B cell (primary cell): ENCODE measurements at regions not wholly inside any gene's neighbourhood (a gene's known extent, or its start where the extent isn't known, plus 50 kb on each side); places are given as distances from the start of the nearest gene placed in this dataset.

ENCODE experiments used
- ATAC-seq: fragments of 200-7000 bp; cut with Tn5 transposase; one replicate; pipeline ENCODE4 v1.10.0; 2021; ENCODE audit warnings: low read depth, mild to moderate bottlenecking, moderate number of reproducible peaks, moderate library complexity
- CTCF ChIA-PET: fragments of 350-600 bp; sonication (Branson Sonifier 250); formaldehyde crosslinking; loops from one replicate; lab custom pipeline; 2021; ENCODE audit warnings: antibody characterized with exemption, inconsistent platforms; lab: Charles Lee
- POLR2A ChIA-PET: fragments of 350-600 bp; sonication (Branson Sonifier 250); formaldehyde crosslinking; loops from one replicate; lab custom pipeline; 2021; ENCODE audit warnings: antibody characterized with exemption; lab: Charles Lee
- DNase-seq: peaks from one replicate; pipeline ENCODE4 v3.0.0; 2013
- H2AFZ ChIP-seq: 2 replicates; pipeline ENCODE4 v1.6.1; 2012; ENCODE audit warnings: mild to moderate bottlenecking, low read depth, low read length; ENCODE audit not compliant: insufficient read depth, poor library complexity, severe bottlenecking
- H3K27ac ChIP-seq, 2 donors: 1 replicate in 1 of 2; 2 replicates in 1 of 2; pipeline ENCODE4 v1.5.1; 2012 to 2013; ENCODE audit warnings: low read length in 2 of 2, mild to moderate bottlenecking in 2 of 2, moderate library complexity in 1 of 2
- H3K27me3 ChIP-seq, 4 experiments: fragments of 200-600 bp in 1 of 4; sonication (generic) in 1 of 4; replicated peaks in 1 of 4; 1 replicate in 2 of 4; 2 replicates in 2 of 4; pipeline versions ENCODE4 v1.6.1 to v1.7.0; 2013 to 2016; ENCODE audit warnings: low read length in 3 of 4, mild to moderate bottlenecking in 2 of 4, mixed read lengths in 1 of 4, moderate library complexity in 1 of 4; ENCODE audit not compliant: insufficient read depth in 4 of 4, control insufficient read depth in 3 of 4; ENCODE audit errors: control extremely low read depth in 1 of 4
- H3K36me3 ChIP-seq, 2 experiments: replicated peaks in 1 of 2; 1 replicate in 1 of 2; 2 replicates in 1 of 2; pipeline versions ENCODE4 v1.6.1 to v1.7.1; 2013; ENCODE audit warnings: low read length in 1 of 2; ENCODE audit not compliant: insufficient read depth in 2 of 2, control insufficient read depth in 1 of 2; ENCODE audit errors: control extremely low read depth in 1 of 2, extremely low read depth in 1 of 2
- H3K4me1 ChIP-seq, 2 donors: fragments of 200-600 bp in 1 of 2; sonication (generic) in 1 of 2; 1 replicate in 1 of 2; 2 replicates in 1 of 2; pipeline versions ENCODE4 v1.5.1 to v1.6.1; 2013 to 2017; ENCODE audit warnings: low read length in 2 of 2; ENCODE audit not compliant: control insufficient read depth in 2 of 2, insufficient read depth in 2 of 2
- H3K4me2 ChIP-seq: replicated peaks from 2 replicates; pipeline ENCODE3; 2012; ENCODE audit warnings: mild to moderate bottlenecking, low read depth, low read length; ENCODE audit not compliant: poor library complexity, severe bottlenecking
- H3K4me3 ChIP-seq, 5 experiments: fragments of 200-600 bp in 1 of 5; sonication (generic) in 1 of 5; 1 replicate in 3 of 5; 2 replicates in 2 of 5; pipeline versions ENCODE4 v1.5.1 to v1.7.0; 2011 to 2016; ENCODE audit warnings: low read length in 4 of 5, mild to moderate bottlenecking in 4 of 5, low read depth in 2 of 5, control low read depth in 1 of 5, moderate library complexity in 1 of 5; ENCODE audit not compliant: insufficient read depth in 1 of 5; ENCODE audit errors: control extremely low read depth in 1 of 5, extremely low read depth in 1 of 5
- H3K79me2 ChIP-seq: fragments of 200-600 bp; sonication (generic); one replicate; pipeline ENCODE4 v1.6.0; 2016; ENCODE audit warnings: low read length; ENCODE audit not compliant: control insufficient read depth, insufficient read depth
- H3K9ac ChIP-seq: fragments of 200-600 bp; sonication (generic); 2 replicates; pipeline ENCODE4 v1.6.1; 2017; ENCODE audit warnings: mild to moderate bottlenecking, low read length, moderate library complexity
- H3K9me3 ChIP-seq, 3 donors: one replicate each; pipeline versions ENCODE4 v1.6.1 to v1.7.1; 2013; ENCODE audit warnings: low read length in 2 of 3; ENCODE audit not compliant: control insufficient read depth in 2 of 3, insufficient read depth in 1 of 3; ENCODE audit errors: control extremely low read depth in 1 of 3
- H4K20me1 ChIP-seq: 2 replicates; pipeline ENCODE4 v1.6.0; 2012; ENCODE audit warnings: mild to moderate bottlenecking, low read length; ENCODE audit not compliant: insufficient read depth, control insufficient read depth, poor library complexity, severe bottlenecking
- H3K27ac Mint-ChIP-seq: one replicate; pipeline ENCODE4 v1.8.0; 2021; ENCODE audit warnings: mixed read lengths
- H3K27me3 Mint-ChIP-seq: one replicate; pipeline ENCODE4 v1.8.0; 2021; ENCODE audit warnings: mixed read lengths
- H3K4me1 Mint-ChIP-seq: one replicate; pipeline ENCODE4 v1.8.0; 2021; ENCODE audit warnings: mixed read lengths
- H3K4me3 Mint-ChIP-seq: one replicate; pipeline ENCODE4 v1.8.0; 2021; ENCODE audit warnings: mixed read lengths
- H3K9me3 Mint-ChIP-seq: one replicate; pipeline ENCODE4 v1.8.0; 2022; ENCODE audit warnings: mixed read lengths; ENCODE audit not compliant: insufficient read depth
- EZH2 ChIP-seq: IDR thresholded peaks from 2 replicates; pipeline ENCODE4 v1.6.1; 2012; ENCODE audit warnings: borderline replicate concordance, low read depth, mild to moderate bottlenecking, moderate library complexity, low read length; ENCODE audit not compliant: insufficient read depth, poor library complexity, severe bottlenecking
- WGBS: methylation state at CpG from one replicate; pipeline ENCODE4 v1.1.5; 2013; ENCODE audit warnings: missing lambda C conversion rate; ENCODE audit not compliant: insufficient coverage; 5-methylcytosine and 5-hydroxymethylcytosine counted together
- intact Hi-C: fragments of 100-400 bp; cut with micrococcal nuclease; formaldehyde crosslinking; loops from one replicate; pipeline ENCODE4 v1.10.0; 2022
- TF ChIP-seq, protein P1 (sequence below): fragments of 200-600 bp; IDR thresholded peaks from one replicate; pipeline ENCODE4 v1.8.0; 2022; ENCODE audit warnings: antibody characterized with exemption, mild to moderate bottlenecking

GRCh38 chr7:18086165-18087025, 58.7 kb upstream of the PRPS1L1 start:
- 1% methylated on average over 105 of the region's 108 CpGs for WGBS
- H3K4me3 Mint-ChIP-seq = peak overlapping the region; percentile 76
- Histone ChIP-seq H3K9me3 (peaks cover 0 to 16% (median 12%) of the 10 kb centered on the region in 3 donors), H3K27me3 (peaks cover 0 to 35% (median 17%) of the 10 kb centered on the region in 4 experiments), H2AFZ (peak overlapping the region; percentile 64), H3K4me3 (peak overlapping the region; percentile 25 to 60 (median 53)), H4K20me1 (no peaks in the 10 kb centered on the region), H3K4me1 (peaks cover 10 to 11% of the 10 kb centered on the region in 2 donors), H3K4me2 (peak overlapping the region; percentile 78), H3K79me2 (no peaks in the 10 kb centered on the region), H3K9ac (peak overlapping the region; percentile 58), H3K27ac (no peak overlapping the region), H3K36me3 (no peaks in the 10 kb centered on the region)
- H3K4me1 Mint-ChIP-seq = peaks cover 11% of the 10 kb centered on the region
- DNase-seq = peak; percentile 44
- H3K27ac Mint-ChIP-seq = no peak overlapping the region
- peaks cover 36% of the 10 kb centered on the region for H3K27me3 Mint-ChIP-seq
- H3K9me3 Mint-ChIP-seq = no peaks in the 10 kb centered on the region
- intact Hi-C loops = no loop called here
- ChIA-PET POLR2A (no interaction called here), CTCF (interaction anchor here (0.9 to 1.2 kb wide), 3 partner anchors 15 to 259 kb away, joined by 3 to 4 read pairs (median 3); no protein-coding TSS in a partner anchor)
- peak; percentile 47 for ATAC-seq
- no peak for TF ChIP-seq EZH2
- TF ChIP-seq, protein P1, sequence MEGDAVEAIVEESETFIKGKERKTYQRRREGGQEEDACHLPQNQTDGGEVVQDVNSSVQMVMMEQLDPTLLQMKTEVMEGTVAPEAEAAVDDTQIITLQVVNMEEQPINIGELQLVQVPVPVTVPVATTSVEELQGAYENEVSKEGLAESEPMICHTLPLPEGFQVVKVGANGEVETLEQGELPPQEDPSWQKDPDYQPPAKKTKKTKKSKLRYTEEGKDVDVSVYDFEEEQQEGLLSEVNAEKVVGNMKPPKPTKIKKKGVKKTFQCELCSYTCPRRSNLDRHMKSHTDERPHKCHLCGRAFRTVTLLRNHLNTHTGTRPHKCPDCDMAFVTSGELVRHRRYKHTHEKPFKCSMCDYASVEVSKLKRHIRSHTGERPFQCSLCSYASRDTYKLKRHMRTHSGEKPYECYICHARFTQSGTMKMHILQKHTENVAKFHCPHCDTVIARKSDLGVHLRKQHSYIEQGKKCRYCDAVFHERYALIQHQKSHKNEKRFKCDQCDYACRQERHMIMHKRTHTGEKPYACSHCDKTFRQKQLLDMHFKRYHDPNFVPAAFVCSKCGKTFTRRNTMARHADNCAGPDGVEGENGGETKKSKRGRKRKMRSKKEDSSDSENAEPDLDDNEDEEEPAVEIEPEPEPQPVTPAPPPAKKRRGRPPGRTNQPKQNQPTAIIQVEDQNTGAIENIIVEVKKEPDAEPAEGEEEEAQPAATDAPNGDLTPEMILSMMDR = peak; percentile 15
